ENCODE measurements at regions not wholly inside any gene's neighbourhood (a gene's known extent, or its start where the extent isn't known, plus 50 kb on each side); places are given as distances from the start of the nearest gene placed in this dataset.

- ATAC-seq (peak; percentile 95), DNase-seq (peak; percentile 43 to 60 (median 58))
- peak overlapping the region; percentile 96 for H3K27ac Mint-ChIP-seq
- H3K27me3 Mint-ChIP-seq = no peaks in the 10 kb centered on the region
- peak overlapping the region; percentile 86 for H3K4me3 Mint-ChIP-seq
- no peaks in the 10 kb centered on the region for H3K9me3 ChIP-seq (ENCODE audit: control insufficient read depth, low read length, poor library complexity, severe bottlenecking)
- no peaks in the 10 kb centered on the region for H3K36me3 Mint-ChIP-seq (ENCODE audit: low read depth)
- peaks cover 21% of the 10 kb centered on the region for H3K4me1 Mint-ChIP-seq
Observed at GRCh38 chr13:40388617-40389016, 277.8 kb downstream of the FOXO1 start.

GRCh38 chr13:40389081-40389641 is 277.3 kb downstream of the FOXO1 start:
- peak overlapping the region; percentile 96 for H3K27ac Mint-ChIP-seq
- peak in 1 of 3 donors; percentile 24 for DNase-seq
- H3K9me3 ChIP-seq (ENCODE audit: control insufficient read depth, low read length, poor library complexity, severe bottlenecking) = no peaks in the 10 kb centered on the region
- H3K4me3 Mint-ChIP-seq = peak overlapping the region; percentile 86
- H3K27me3 Mint-ChIP-seq = no peaks in the 10 kb centered on the region
- ATAC-seq = peak; percentile 78
- no peaks in the 10 kb centered on the region for H3K36me3 Mint-ChIP-seq (ENCODE audit: low read depth)
- H3K4me1 Mint-ChIP-seq = peaks cover 21% of the 10 kb centered on the region

- DNase-seq = no peak
- no peaks in the 10 kb centered on the region for H3K27me3 Mint-ChIP-seq
Observed at GRCh38 chr13:40390401-40390916, 276.0 kb downstream of the FOXO1 start.

GRCh38 chr13:40391788-40392187 is 274.7 kb downstream of the FOXO1 start:
- no peaks in the 10 kb centered on the region for H3K9me3 ChIP-seq (ENCODE audit: control insufficient read depth, low read length, poor library complexity, severe bottlenecking)
- ATAC-seq (no peak), DNase-seq (no peak)
- Mint-ChIP-seq H3K4me1 (peaks cover 22% of the 10 kb centered on the region), H3K27me3 (no peaks in the 10 kb centered on the region), H3K36me3 (ENCODE audit: low read depth) (peaks cover 3% of the 10 kb centered on the region), H3K4me3 (no peak overlapping the region), H3K27ac (no peak overlapping the region)

More at GRCh38 chr13:40390401-40390916, 276.0 kb downstream of the FOXO1 start:
- Mint-ChIP-seq H3K36me3 (ENCODE audit: low read depth) (peaks cover 3% of the 10 kb centered on the region), H3K4me1 (peaks cover 22% of the 10 kb centered on the region), H3K27ac (peak overlapping the region; percentile 96), H3K4me3 (peak overlapping the region; percentile 58)
- ATAC-seq = no peak
- H3K9me3 ChIP-seq (ENCODE audit: control insufficient read depth, low read length, poor library complexity, severe bottlenecking) = no peaks in the 10 kb centered on the region

- Mint-ChIP-seq H3K4me1 (peaks cover 11% of the 10 kb centered on the region), H3K27ac (no peak overlapping the region), H3K36me3 (ENCODE audit: low read depth) (peaks cover 3% of the 10 kb centered on the region), H3K4me3 (no peak overlapping the region), H3K27me3 (no peaks in the 10 kb centered on the region)
- ATAC-seq (no peak), DNase-seq (no peak)
- H3K9me3 ChIP-seq (ENCODE audit: control insufficient read depth, low read length, poor library complexity, severe bottlenecking) = no peaks in the 10 kb centered on the region
Observed at GRCh38 chr13:40394304-40394985, 272.0 kb downstream of the FOXO1 start.

GRCh38 chr13:40398065-40398464 is 268.4 kb downstream of the FOXO1 start:
- Mint-ChIP-seq H3K36me3 (ENCODE audit: low read depth) (peaks cover 3% of the 10 kb centered on the region), H3K4me1 (peaks cover 15% of the 10 kb centered on the region), H3K27me3 (no peaks in the 10 kb centered on the region), H3K27ac (no peak overlapping the region), H3K4me3 (no peak overlapping the region)
- no peaks in the 10 kb centered on the region for H3K9me3 ChIP-seq (ENCODE audit: control insufficient read depth, low read length, poor library complexity, severe bottlenecking)
- no peak for ATAC-seq
- DNase-seq = no peak

GRCh38 chr13:40399756-40400155 is 266.7 kb downstream of the FOXO1 start:
- H3K4me1 Mint-ChIP-seq = peaks cover 13% of the 10 kb centered on the region
- H3K27me3 Mint-ChIP-seq = no peaks in the 10 kb centered on the region
- ATAC-seq = no peak
- H3K27ac Mint-ChIP-seq = no peak overlapping the region
- no peaks in the 10 kb centered on the region for H3K36me3 Mint-ChIP-seq (ENCODE audit: low read depth)
- no peak overlapping the region for H3K4me3 Mint-ChIP-seq
- no peaks in the 10 kb centered on the region for H3K9me3 ChIP-seq (ENCODE audit: control insufficient read depth, low read length, poor library complexity, severe bottlenecking)
- no peak for DNase-seq

GRCh38 chr13:40401911-40402776 is 264.3 kb downstream of the FOXO1 start:
- DNase-seq (no peak), ATAC-seq (peak; percentile 73)
- no peak overlapping the region for H3K27ac Mint-ChIP-seq
- H3K36me3 Mint-ChIP-seq (ENCODE audit: low read depth) = no peaks in the 10 kb centered on the region
- H3K27me3 Mint-ChIP-seq = no peaks in the 10 kb centered on the region
- peaks cover 13% of the 10 kb centered on the region for H3K4me1 Mint-ChIP-seq
- H3K4me3 Mint-ChIP-seq = no peak overlapping the region
- no peaks in the 10 kb centered on the region for H3K9me3 ChIP-seq (ENCODE audit: control insufficient read depth, low read length, poor library complexity, severe bottlenecking)

GRCh38 chr13:40402931-40403431 is 263.5 kb downstream of the FOXO1 start:
- no peaks in the 10 kb centered on the region for H3K9me3 ChIP-seq (ENCODE audit: control insufficient read depth, low read length, poor library complexity, severe bottlenecking)
- H3K4me1 Mint-ChIP-seq = peaks cover 12% of the 10 kb centered on the region
- DNase-seq = no peak
- no peak overlapping the region for H3K4me3 Mint-ChIP-seq
- ATAC-seq = no peak
- H3K27ac Mint-ChIP-seq = peak overlapping the region; percentile 14
- H3K36me3 Mint-ChIP-seq (ENCODE audit: low read depth) = no peaks in the 10 kb centered on the region
- H3K27me3 Mint-ChIP-seq = no peaks in the 10 kb centered on the region

GRCh38 chr13:40403509-40404241 is 262.8 kb downstream of the FOXO1 start:
- no peaks in the 10 kb centered on the region for H3K36me3 Mint-ChIP-seq (ENCODE audit: low read depth)
- no peaks in the 10 kb centered on the region for H3K27me3 Mint-ChIP-seq
- H3K27ac Mint-ChIP-seq = peak overlapping the region; percentile 14
- H3K4me3 Mint-ChIP-seq = no peak overlapping the region
- ATAC-seq (no peak), DNase-seq (no peak)
- no peaks in the 10 kb centered on the region for H3K9me3 ChIP-seq (ENCODE audit: control insufficient read depth, low read length, poor library complexity, severe bottlenecking)
- H3K4me1 Mint-ChIP-seq = peaks cover 11% of the 10 kb centered on the region

- Mint-ChIP-seq H3K27ac (no peak overlapping the region), H3K4me3 (no peak overlapping the region), H3K27me3 (no peaks in the 10 kb centered on the region), H3K36me3 (ENCODE audit: low read depth) (no peaks in the 10 kb centered on the region), H3K4me1 (peaks cover 9% of the 10 kb centered on the region)
- ATAC-seq = no peak
- DNase-seq = no peak
- no peaks in the 10 kb centered on the region for H3K9me3 ChIP-seq (ENCODE audit: control insufficient read depth, low read length, poor library complexity, severe bottlenecking)
Observed at GRCh38 chr13:40404407-40404806, 262.0 kb downstream of the FOXO1 start.

GRCh38 chr13:40404967-40405716 is 261.3 kb downstream of the FOXO1 start:
- no peak overlapping the region for H3K27ac Mint-ChIP-seq
- H3K4me3 Mint-ChIP-seq = no peak overlapping the region
- H3K9me3 ChIP-seq (ENCODE audit: control insufficient read depth, low read length, poor library complexity, severe bottlenecking) = no peaks in the 10 kb centered on the region
- DNase-seq = no peak
- no peaks in the 10 kb centered on the region for H3K36me3 Mint-ChIP-seq (ENCODE audit: low read depth)
- H3K27me3 Mint-ChIP-seq = no peaks in the 10 kb centered on the region
- peaks cover 9% of the 10 kb centered on the region for H3K4me1 Mint-ChIP-seq
- no peak for ATAC-seq
